ENCODE measurements at regions not wholly inside any gene's neighbourhood (a gene's known extent, or its start where the extent isn't known, plus 50 kb on each side); places are given as distances from the start of the nearest gene placed in this dataset.
A peak's percentile ranks its signal among the peaks of the same experiment; 100 is the strongest.

DNA sequence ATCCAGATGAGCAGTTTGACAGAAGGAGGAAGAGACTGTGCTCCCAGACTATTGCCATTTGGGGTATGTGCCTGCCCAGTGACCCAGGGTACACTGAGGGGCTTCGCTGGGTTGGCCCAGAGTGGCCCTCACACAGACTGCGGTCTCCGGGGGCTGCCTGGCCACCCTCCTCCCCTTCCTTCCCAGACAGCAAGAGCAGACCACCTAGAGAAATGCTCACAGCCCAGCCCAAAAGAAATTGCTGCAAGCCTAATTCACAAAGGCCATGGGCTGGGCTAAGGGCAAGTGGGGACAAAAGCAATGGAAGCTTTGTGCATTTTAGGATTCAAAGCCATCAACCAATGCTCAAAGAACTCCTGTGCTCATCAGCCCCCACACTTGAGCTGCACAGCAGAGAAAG, 277.6 kb downstream of the CDC5L start:
- DNase-seq = no peak

DNA sequence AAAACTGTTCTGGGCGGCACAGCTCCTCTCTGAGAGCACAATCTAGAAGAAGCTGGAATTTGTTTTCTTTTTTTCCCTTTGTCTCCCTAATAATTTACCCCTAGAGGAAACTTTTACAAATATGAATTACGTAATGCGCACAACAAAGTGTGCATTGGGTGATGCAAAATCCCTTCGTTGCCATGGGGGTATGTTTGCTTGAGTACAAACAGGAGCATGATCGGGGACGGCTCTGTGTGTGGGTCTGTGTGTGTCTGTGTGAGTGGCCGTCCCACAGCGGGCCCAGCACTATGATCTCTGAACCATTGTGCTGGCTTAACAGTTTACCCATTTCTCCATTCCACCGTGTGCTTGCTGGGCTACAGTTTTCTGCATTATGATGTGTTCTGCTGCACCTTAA, 278.2 kb downstream of the CDC5L start:
- no peak for DNase-seq

DNA sequence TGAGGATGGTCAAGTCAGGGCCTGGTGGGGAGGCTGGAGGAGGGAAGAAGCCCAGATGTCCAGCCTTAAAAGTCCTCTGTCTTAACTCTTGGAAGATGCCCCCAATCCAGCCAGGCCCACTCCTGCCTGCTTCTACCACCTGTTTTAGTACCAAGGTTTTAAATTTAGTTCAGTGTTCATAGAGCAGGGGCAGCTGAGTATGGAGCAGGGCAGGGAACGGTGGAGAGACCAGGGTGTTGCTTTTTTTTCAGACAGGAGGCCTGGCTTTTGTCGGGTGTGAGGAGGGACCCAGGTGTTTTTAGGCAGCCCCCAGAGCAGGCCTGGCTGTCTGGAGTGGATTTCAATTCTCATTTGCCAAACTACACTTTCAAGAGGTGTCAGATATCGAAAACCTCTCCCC, 278.8 kb downstream of the CDC5L start:
- no peak for DNase-seq

DNA sequence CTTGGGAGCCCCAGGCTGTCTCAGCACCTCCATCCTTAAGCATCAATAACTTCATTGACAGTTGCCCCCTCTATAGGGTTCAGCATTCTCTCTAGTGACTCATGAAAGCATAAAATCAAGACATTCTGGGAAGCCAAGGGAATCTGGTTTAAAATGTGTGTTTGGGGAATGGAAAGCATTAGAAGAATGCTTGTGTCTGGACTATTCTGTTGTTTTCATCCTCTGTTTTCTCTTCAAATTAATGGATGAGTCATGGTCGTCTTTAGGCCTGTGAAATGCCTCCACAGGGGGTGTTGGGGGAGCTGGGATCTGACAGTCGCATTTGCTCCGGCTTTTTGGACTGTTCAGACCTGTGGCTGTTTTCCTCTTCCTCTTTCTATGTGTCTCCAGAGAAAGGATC, 279.7 kb downstream of the CDC5L start:
- DNase-seq = no peak

DNA sequence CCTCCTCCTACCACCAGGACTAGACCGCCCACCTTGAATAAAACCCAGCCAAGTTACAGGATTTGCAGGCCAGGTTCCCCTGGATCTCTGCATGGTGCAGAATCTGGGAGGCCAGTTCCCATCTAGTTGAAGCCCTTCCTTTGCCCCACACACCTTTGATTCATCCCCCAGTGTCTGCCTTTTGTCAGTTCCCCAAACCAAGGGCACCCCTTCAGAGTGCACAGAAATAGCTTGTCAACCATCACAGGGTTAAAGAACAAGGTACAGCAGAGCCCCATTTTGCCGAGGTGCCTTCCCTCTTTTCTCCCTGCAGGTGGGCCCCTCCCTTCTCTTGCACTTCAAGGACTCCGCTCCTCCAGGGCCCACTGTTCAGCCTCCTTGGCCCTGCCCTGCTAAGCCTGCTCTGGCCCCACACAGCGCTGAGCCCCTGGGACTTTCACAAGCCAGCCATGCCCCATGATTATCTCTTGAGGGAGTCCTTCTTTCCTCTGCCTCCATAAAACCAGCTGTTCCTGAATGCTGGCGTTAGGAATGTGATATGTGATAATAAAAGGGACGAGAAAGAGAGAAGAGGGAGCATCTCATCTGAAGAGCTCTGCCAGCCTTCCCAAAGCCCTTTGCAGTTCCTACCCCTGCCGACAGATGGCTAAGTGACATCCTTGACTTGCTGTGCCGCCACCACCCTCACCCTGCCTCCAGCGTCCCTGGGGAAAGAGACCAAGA, 280.3 kb downstream of the CDC5L start:
- DNase-seq = peak; percentile 26

DNA sequence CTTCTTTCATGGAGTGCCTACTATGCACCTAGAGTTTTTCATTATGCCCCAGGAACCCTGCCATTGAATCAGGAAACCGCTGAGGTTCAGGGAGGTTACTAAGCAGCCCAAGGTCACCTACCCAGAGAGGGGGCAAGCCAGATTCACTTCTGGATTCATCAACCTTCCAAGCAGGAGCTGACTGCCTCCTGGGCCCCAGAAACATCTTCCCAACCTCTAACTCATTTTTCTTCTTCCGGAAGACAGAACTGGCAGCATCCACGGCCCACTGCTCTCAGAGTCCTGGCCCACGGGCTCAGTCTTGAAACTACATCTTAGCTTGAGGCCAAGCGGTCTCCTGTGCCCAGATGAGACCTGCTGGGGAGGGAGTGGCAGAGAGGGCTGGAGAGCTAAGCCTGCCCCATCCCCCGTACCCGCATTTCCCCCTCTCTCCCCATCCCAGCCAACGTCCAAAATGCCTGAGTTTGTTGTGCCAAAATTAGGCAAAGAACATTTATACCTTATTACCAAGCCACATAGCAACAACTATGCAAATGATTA, 281.0 kb downstream of the CDC5L start:
- DNase-seq = no peak

DNA sequence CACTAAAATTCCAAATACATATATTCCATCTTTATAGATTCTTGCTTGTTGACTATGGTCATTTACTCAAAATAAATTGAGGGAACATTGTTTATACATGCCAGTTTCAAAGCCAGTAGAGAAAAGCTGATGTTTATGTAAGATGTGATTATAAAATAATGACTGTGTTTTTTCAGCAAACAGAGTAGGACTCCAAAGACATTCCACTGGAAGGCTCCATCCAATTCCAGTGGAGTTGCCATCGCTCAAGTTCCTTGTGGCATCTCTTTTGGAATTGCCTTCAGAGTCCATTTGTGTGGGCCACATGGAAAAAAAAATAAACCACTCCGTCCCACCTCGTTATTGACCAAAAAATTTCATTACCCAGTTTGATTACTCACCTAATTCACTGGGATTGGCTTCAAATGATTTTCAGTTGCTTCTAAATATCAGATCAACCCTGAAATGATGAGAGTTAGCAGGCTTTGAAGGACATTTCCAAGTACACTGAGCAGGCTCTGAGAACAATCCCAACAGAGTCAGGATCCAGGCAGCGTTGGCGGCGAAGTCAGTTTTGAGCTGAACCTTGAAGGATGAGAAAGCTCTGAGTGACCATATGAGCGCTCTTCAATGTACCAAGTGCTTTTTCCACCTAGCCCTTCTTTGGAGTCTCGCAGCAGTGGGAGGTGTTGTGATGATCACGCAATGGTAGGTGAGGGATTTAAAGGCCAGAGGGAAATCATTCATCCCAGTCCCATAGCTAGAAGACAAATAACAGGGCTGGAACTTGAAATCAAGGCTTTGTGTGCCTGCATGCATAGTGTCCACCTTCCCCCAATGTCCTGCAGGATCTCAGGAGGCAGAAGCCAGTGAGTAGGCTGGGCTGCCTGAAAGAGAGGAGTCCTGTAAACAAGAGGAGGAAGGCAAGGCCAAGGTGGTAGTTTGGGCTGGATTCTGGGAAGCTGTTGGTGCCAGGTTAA, 281.7 kb downstream of the CDC5L start:
- DNase-seq = no peak

DNA sequence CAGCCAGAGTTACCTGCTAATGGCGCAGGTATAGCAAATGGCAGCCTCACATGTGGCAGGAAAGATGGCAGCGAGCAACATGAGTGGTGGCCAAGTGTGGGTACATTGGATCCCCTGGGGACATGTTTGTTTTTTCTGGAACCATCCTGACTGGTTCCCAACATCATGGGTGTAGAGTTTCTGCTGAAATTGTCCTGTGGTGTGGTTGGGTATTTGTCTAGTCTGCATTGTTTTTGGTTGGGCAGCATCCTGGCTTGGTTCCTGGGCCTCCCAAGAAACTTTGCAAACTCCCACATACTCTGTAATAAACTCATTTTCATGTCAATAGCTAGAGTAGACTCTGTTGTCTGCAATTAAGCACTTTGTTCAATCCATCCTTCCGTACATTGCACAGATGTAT, 282.6 kb downstream of the CDC5L start:
- no peak for DNase-seq

DNA sequence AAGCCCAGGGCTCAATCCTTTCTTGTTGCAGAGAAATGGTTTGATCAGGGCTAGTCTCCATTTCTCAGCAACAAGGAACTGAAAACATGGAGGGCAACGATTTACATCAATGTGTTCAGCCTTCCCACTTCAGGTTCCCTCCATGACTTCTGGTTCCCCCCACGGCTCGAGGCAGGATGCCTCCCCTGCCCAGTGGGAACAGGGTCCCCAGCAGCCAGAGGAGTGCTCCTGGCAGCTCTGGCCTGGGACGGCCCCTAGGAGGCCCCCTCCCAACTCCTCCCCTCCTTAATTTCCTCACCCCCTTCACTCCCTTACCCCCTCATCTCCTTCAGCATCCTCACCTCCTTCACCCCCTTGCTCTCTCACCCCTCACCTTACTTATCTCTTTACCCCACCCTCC, 283.8 kb downstream of the CDC5L start:
- no peak for DNase-seq

DNA sequence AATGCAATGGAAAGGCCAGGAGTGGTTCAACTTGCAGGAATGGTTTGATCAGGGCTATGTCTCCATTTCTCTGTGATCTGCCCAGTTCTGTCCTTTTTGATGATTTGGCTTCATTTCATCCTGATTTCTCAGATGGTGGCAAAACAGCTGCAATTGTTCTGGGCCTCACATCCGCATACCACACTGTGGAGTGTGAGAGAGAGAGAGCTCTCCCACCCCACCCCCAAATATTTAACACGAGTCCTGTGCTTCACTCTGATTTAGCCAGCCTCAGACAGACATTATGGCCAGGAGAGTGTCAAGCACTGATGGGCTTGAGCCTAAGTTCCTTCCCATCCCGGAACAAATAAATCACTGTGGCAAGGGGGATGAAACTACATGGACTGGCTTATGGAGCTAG, 284.6 kb downstream of the CDC5L start:
- DNase-seq = no peak

DNA sequence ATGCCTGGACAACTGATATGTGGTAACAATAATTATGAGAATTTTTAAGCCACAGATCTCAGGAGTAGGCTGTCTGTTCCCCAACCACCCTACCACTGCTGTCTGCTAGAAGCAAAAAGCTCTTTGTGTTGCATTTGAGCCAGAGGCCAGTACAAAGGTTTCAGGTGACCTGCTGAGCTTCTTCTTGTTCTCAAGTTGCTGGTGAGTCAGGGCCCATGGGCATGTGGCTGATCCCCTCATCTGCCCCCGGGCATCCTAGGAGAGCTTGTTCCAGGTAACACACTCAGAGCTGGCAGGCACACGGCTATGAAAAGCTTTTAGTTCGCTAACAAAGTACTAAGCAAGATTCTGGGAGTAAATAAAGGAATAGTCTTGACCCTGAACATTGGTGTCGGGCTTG, 285.3 kb downstream of the CDC5L start:
- DNase-seq = no peak

DNA sequence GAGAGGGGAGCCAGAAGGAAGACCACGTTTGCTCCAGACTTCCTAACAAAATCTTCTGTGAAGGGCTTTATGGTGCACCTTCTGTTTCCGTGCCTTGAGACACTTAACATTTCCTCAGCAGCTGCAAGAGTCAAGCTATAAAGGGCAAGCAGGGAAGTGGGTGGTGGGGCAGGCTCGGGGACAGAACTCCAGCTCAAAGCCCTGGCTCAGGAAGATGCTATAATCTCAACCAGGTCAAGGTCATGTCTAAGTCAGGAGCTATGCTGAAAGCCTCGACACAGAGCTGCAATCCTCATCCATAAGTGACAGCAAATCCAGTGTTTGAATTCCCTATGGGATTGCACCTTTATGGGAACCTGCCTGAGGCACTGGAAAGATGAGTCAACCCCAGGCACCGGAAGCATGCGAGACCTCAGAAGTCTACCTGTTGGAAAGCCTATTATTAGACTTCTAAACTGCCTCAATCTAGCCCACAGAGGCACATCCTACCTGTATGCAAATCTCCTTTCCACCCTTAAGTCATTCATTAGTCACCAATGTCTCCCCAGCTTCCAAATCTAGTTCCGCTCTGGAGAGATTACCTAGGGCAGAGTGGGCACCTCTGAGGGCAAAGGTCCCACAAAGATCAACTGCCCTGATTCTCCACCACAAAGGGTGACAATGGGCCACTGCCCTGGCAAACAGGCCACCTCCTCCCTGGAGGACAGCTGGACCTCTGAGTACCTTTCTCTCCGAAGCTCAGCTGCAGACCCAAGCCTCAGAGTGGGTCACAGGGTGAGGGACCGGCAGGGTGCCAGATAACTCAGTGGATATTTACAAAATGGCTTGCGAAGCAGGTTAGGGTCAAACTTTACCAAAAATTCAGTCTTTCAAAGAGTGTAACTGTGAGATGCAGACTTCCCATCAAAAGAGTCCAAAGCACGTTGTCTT, 287.0 kb downstream of the CDC5L start:
- DNase-seq = no peak

DNA sequence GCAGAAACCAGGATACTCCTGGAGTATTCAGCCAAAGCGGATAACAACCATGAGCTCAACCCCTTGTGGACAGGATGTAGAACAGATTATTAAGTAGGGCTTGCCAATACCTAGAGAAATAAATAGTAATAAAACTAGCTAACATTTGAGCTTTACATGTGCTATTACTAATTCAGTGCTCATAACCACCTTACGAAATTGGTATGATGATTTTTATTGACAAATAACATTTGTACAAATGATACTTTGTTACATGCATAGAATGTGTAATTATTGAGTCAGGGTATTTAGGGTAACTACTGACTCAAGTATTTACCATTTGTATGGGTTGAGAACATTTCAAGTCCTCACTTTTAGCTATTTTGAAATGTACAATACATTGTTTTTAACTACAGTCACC, 287.9 kb downstream of the CDC5L start:
- no peak for DNase-seq

DNA sequence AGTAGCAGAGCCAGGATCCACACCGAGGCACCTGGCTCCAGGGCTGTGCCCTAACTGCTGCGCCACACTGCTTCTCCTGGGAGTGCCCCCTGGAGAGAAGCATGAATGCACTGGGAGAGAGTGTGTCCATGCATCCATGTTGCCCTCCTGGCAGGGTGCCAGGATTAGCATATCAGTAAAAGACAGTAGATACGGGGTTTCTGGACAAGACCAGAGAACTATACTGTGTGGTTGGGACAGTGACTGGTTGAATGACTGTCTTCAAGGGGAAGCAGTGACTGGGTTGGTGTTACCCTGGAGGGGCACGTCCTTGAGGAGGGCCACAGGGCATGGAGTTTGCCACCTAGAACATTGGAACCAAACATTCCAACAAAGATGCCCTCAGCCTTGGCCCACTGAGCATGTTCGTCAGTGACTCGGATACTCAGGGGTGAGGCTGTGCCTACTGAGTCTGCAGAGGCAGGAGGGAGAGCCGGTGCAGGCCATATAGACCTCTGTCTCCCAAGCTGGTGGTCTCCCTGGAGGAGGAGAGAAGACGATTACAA, 288.8 kb downstream of the CDC5L start:
- DNase-seq = no peak

DNA sequence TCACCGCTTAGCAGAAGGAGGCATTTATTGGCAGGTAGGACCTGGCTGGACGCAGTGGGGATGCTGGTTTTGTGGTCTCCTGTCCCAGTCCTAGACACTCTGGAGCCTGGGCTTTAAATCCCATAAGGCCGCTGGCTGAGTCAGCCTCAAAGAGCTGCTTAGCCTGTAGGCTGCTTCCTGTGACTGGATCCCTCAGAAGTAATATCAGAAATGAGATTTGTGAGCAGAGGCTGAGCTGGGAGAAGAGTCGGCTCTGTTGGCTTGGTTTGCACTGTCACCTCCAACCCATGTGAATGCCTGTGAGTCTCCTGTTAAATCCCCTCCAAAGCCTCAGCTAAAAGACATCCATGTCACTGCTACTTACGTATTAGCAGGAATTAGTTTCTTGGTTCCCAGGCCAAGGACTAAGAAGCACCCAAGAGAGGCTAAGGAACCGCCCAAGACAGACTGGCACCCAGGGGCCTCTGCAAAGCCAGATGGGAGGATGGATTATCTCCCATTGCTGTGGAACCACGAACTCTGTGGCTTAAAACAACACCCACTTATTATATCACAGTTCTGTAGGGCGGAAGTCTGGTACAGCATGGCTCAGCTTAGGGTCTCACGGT, 289.4 kb downstream of the CDC5L start:
- no peak for DNase-seq

DNA sequence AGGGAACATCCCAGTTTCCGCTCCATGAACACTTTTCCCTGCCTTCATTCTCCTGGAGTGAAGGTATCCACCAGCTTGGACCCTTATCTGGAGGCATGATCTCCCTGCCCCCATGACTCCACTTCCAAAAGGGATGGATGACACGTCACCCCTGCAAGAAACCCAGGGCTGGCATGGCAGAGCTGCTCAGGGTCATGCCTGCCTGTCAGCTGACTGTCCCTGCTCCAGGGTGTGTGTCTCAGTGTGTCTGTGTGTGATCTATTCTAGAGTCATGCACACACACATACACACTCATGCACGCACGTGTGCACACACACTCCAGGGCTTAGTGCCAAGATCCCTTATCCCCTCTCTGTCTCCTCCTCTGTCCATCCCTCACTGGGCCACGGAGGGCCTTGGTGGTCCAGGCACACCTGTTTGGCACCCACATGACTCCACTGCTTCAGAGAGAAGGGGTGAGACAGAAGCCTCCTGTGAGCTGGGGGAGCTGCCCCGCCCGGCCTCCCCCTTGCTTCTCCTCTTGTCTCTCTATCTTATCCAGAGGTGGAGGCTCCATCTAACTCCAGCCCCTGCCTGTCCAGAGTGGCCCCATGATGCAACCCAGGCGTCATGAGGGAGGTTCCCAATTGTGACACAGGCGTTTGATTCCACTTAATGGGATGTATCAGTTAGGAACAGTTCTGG, 290.9 kb downstream of the CDC5L start:
- DNase-seq = no peak

DNA sequence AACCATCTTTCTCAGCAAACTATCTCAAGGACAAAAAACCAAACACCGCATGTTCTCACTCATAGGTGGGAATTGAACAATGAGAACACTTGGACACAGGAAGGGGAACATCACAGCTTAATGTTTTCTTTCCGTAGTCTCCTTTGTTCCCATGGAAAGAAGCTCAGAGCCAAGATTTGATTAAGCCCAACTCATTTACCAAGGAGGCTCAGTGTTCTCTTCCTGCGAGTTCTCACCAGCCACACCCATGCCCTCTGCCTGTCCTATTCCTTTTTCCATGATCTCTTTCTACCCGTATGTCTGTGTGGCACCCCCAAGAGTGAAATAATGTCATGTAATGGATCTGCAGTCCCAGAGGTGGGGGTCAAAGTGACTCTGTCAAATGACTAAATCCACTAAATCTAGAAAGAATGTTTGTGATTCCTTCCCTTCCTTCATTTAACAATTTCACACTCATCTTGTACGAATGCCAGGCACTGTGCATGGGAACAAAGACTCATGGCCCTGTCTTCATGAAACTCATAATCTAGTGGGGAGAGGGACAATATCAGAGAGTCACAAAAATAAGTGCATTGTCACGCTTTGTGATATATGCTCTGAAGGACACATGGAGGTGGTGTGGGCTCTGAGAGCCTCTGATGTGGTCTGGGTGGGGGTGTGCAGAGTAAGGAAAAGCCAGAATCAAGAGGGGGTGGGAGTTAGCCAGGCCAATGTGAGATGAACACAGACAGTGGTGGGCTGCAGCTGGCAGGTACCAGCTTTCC, 292.1 kb downstream of the CDC5L start:
- no peak for DNase-seq

DNA sequence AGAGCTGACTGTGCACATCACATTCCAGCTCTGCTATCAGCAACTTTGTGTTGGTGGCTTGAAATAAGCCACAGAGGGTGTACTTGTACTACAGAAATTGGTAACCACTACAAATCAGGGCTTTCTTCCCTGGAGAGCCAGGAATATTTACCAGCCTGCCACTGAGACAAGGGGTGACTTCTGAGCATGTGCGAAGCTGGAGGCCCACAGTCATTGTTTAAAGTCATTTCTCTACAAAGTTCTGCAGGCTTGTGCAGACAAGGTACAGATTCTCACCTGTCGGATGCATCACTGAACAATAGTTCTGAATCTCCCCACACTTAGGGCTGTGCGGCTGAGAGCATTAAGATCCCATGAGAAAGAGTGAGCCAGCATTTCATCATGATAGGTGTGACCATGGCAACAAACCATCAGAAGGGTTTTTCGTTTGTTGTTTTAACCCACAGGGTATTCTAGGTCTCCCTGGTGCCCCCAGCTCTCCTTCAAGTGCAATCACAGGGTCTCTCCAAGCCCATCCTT, 292.8 kb downstream of the CDC5L start:
- DNase-seq = no peak

DNA sequence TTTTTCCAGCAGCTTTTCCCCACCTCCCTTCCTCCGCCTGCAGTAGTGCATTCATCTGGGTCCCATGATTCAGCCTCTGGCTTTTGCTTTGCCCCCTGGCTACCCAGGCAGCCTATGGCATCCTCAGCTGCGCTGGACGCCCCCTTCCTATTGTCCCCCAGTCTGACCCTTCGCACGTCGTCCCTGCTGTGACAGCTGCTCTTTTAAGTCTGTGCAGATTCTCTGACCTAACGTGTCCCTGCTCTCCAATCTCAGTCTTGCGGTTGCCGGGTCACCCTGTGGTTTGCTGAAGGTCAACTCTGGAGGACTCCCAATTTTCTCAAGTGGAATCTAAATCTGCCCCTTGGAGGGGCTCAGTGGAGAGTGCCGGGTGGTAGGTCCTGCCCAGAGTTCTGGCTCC, 294.3 kb downstream of the CDC5L start:
- no peak for DNase-seq

DNA sequence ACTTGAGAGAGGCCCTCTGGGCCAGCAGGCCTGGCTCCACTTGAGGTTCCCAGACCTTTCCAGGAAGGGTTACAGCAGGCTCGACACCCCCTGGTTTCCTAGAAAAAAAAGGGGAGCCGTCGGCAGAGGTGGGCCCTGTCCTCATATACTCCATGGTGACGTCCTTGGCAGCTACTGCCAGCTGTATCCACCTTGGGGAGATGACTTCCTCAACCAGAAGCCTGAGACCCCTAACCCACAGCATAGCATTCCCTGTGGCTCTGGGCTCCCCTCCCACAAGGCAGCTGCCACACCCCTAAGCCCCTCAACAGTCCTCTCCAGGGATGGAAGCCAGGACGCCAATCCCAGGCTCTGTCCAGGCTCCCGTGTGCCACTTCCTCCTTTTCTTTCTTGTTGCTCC, 294.8 kb downstream of the CDC5L start:
- no peak for DNase-seq
